GM18861 (cell line): ENCODE measurements at regions not wholly inside any gene's neighbourhood (a gene's known extent, or its start where the extent isn't known, plus 50 kb on each side); places are given as distances from the start of the nearest gene placed in this dataset.
"Not testable (repeated sequence)": the region's sequence is repeated elsewhere in the genome, so short reads cannot be mapped to it uniquely, and the experiment has no call there.

Experiments
- ATAC-seq: cut with Tn5 transposase; IDR thresholded peaks from one replicate; pipeline ENCODE4 v1.9.1; 2021; ENCODE audit not compliant: unreplicated experiment

GRCh38 chr5:56402266-56403220 is 169.4 kb upstream of the ANKRD55 start:
- no peak for ATAC-seq

- ATAC-seq: not testable (repeated sequence)
Measured at GRCh38 chr5:56397796-56398195, 164.7 kb upstream of the ANKRD55 start.

DNA sequence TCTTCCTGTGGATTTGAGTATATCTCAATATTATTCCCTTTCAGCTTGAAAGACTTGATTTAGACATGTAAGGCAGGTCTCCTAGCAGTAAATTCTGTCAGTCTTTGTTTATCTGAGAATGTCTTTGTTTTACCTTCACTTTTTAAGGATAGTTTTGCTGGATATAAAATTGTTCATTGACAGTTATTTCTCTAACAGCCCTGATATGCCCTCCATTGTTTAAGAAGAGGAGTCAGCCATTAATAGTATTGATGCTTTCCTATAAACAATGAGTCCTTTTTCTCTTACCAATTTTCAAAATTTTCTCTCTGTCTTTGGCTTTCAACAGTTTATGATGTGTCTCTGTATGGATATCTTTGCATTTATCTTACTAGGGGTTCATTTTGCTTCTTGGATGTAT is 163.5 kb upstream of the ANKRD55 start:
- no peak for ATAC-seq

- no peak for ATAC-seq
Measured at GRCh38 chr5:56389261-56389660, 156.1 kb upstream of the ANKRD55 start.

- no peak for ATAC-seq
Measured at GRCh38 chr5:56388229-56388985, 155.3 kb upstream of the ANKRD55 start.

DNA sequence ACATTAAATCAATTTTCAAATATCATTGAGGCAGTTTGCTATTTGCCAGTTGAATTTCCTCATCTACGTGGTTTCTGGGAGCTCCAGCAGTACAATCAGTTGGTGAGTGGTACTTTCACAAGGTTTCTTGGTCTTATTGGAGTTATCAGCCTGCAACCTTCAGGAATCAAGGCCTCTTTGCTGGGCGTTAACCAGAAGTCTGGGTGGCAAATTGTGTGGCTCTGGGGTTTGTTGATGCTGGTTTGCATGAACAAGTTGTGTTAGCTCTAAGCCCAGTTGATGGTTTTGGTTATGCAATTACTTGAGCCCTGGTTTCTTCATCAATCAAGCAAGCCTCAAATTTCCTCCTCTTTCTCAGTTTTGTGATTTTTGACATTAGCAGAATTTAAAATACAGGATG is 152.9 kb upstream of the ANKRD55 start:
- ATAC-seq: no peak

DNA sequence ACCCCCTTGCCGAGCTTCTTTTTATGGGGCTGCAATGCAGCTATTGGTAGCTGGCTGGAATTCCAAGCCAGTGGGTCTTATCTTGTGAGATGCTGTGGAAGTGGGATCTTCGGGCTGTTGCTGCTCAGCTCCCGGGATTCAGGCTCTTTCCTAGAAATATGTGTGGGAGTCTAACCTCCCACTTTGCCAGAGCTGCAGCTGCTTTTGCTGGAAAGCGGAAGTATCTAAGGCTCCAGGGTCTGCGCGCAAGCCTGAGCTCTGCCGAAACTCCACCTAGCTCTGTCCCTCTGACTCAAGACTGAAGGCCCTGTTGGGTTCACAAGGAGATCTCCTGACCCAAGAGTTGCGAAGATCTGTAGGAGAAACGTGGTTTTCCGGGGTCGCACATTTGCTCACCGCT is 151.1 kb upstream of the ANKRD55 start:
- ATAC-seq: no peak

GRCh38 chr5:56383761-56384160 is 150.6 kb upstream of the ANKRD55 start:
- ATAC-seq: no peak

- ATAC-seq: no peak
Measured at GRCh38 chr5:56382896-56383295, 149.8 kb upstream of the ANKRD55 start.

DNA sequence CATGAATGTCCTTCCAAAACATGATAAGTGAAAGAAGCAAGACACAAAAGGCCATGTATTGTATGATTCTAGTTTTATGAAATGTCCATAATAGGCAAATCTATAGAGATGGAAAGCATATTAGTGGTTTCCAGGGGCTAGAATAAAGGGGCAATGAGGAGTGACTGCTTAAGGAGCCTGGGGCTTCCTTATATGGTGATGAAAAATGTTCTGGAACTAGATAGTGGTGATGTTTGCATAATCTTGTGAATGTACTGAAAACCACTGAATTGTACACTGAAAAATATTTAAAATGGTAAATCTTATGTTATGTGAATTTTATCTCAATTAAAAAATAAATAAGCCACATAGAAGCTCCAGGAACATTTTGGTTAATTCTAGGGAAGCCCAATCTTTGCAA is 144.4 kb upstream of the ANKRD55 start:
- no peak for ATAC-seq

DNA sequence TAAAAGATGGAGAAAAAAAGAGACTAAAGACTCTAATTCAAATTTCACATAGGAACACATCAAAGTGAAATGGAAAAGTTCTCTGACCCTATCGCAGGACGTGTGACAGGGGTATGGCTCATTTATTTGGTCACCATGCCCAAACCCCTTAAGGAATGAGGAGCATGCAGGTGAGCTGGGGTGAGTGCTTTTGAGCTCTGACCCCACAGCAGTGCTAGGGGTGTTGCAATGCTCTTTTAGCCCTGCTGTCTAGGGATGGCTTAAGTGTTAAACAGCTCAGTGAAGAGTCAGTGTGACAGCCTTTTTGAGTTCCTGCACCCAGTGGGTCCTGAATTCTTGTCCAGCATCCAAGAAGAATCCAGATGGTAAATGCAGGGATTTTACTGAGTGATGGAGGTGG is 143.0 kb upstream of the ANKRD55 start:
- no peak for ATAC-seq

GRCh38 chr5:56375011-56375410 is 141.9 kb upstream of the ANKRD55 start:
- ATAC-seq: no peak

DNA sequence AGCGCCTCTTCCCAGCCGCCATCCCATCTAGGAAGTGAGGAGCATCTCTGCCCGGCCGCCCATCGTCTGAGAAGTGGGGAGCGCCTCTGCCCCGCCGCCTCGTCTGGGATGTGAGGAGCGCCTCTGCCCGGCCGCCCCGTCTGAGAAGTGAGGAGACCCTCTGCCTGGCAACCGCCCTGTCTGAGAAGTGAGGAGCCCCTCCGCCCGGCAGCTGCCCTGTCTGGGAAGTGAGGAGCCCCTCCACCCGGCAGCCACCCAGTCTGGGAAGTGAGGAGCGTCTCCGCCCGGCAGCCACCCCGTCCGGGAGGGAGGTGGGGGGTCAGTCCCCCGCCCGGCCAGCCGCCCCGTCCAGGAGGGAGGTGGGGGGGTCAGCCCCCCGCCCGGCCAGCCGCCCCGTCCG is 139.4 kb upstream of the ANKRD55 start:
- not testable (repeated sequence) for ATAC-seq

DNA sequence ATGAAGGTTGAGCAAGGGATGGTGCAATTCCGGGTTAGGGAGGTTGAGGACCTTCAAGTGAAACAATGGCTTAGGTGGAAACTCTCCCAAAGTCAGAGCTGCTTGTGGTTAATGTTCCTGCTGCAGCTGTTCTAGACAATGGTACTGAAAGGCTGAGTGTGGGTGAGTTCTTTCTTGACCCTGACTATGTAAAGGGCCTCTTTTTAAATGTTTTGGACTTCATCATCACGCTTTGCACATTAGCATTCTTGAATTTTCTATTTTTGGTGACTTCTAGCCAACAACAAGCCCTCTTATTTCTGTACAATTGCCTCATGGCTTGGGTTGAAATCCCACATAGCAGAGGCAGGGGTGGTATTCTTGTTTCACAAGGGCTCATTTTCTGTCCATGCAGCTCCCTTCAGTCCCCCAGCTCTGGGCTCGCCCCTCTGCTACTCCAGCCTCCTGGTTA is 136.3 kb upstream of the ANKRD55 start:
- ATAC-seq: no peak

DNA sequence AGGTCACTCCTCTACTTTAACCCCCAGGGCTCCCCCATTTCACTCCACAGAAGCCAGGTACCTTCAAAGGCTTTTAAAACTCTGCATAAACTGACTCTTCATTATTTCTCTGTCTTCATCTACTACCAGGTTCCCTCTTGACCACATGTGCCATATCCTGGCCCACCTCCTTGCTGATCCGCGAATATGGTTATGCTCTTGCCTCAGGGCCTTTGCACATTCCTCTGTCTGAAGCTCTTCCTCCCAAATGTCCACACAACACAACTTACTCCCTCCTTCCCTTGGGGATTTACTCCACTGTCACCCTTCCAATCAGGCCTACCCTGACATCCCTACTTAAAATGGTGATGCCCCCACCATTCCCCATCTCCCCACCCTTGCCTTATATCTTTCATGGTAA is 134.6 kb upstream of the ANKRD55 start:
- ATAC-seq: no peak

DNA sequence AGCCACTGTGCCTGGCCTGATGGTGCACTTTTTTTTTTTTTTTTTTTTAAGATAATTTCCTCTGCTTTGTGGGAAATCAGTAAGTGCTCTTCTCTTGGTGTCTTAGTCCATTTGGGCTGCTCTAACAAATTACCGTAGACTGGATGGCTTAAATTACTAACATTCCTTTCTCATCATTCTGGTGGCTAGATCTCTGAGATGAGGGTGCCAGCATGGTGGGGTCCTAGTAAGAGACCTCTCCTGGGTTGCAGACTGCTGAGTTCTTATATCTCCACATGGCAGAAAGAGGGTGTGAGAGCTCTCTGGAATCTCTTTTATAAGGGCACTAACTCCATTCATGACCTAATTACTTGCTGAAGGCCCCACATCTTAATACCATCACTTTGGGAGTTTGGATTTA is 133.9 kb upstream of the ANKRD55 start:
- ATAC-seq: no peak

DNA sequence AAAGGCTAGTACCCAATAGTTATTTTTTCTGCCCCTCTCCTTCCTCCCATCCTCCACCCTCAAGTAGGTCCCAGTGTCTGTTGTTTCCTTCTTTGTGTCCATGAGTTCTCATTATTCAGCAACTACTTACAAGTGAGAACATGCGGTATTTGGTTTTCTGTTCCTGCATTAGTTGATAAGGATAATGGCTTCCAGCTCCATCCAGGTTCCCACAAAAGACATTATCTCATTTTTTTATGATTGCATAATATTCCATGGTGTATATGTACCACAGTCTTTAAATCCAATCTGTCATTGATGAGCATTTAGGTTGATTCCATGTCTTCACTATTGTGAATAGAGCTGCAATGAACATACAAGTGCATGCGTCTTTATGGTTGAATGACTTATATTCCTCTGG is 128.3 kb upstream of the ANKRD55 start:
- no peak for ATAC-seq

DNA sequence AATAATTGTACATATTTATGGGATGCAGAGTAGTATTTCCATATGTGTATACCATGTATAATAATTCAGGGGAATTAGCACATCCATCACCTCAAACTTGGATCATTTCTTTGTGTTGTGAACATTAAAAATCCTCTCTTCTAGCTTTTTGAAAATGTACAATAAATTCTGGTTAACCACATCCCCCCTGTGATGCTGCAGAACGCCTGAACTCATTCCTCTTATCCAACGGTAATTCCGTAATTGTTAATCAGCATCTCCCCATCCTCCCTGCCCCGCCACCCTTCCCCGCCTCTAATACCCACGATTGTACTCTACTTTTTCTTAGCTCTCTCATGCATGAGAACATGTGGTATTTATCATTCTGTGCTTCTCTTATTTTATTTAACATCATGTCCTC is 127.7 kb upstream of the ANKRD55 start:
- no peak for ATAC-seq

- ATAC-seq: no peak
Measured at GRCh38 chr5:56359809-56360685, 126.9 kb upstream of the ANKRD55 start.

DNA sequence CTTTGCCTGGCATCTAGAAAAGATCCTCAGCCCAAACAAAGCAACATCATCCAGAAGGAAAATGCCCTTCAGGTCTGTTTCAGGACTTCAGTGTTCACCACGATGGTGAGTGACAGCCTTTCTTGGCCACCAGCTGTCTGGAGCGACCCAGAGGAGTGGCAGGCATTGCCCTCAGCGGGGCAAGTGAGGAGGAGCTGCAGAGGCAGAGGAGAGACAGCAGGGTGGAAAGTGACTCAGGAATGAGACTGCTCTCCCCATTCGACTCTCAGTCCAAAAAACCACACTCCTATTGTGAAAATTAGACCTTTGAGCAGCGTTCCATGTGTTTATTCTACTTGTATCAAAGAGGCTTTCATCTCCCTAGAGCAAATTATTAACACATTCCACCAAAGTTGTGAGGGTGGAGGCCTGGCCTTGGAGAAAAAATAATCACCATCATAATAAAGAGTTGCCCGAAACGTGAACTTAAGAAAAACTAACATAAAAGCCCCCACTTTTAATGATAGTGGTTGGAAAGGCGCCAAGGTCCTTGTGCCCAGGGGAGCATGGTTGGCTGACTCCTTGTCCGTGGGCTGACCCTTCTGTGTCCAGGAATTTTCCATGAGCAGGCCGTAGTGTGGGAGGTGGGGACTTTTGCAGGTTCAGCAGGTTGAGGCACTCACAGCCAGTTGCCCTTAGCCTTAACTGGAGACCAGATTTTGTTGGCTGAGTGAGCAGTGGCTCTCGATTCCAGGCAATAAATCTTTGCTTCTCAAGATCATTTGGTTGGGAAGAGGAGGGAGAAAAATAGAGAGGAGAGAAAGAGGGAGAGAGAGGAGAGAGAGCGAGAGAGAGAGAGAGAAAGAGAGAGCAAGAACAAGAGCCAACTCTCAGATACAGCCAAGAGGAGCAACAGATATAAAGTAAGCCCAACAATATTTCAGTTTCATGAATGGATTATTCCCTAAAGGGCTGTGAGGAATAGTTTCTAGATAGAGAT is 125.9 kb upstream of the ANKRD55 start:
- no peak for ATAC-seq
